GM12891 (cell line): ENCODE measurements at regions not wholly inside any gene's neighbourhood (a gene's known extent, or its start where the extent isn't known, plus 50 kb on each side); places are given as distances from the start of the nearest gene placed in this dataset.
"Not testable (repeated sequence)": the region's sequence is repeated elsewhere in the genome, so short reads cannot be mapped to it uniquely, and the experiment has no call there.

ENCODE experiments used
- DNase-seq: peaks from one replicate; pipeline ENCODE4 v3.0.0; 2011; ENCODE audit warnings: low spot score; ENCODE audit not compliant: insufficient read length
- FAIRE-seq: peaks from 2 replicates; lab custom pipeline; 2011; peaks lifted over from hg19 to GRCh38; lab: Jason Lieb, UNC
- PAX5 ChIP-seq: IDR thresholded peaks from 2 replicates; pipeline ENCODE4 v1.6.1; 2011; ENCODE audit warnings: low read length, moderate library complexity, mild to moderate bottlenecking; ENCODE audit not compliant: insufficient read depth, severe bottlenecking
- POLR2A ChIP-seq: IDR thresholded peaks from 2 replicates; pipeline ENCODE4 v1.6.1; 2011; ENCODE audit warnings: low read depth, low read length, control low read depth
- POLR2AphosphoS5 ChIP-seq: IDR thresholded peaks from 2 replicates; pipeline ENCODE4 v1.6.1; 2011; ENCODE audit warnings: low read depth, low read length, control low read depth
- POU2F2 ChIP-seq: IDR thresholded peaks from 2 replicates; pipeline ENCODE4 v1.6.1; 2011; ENCODE audit warnings: low read depth, mild to moderate bottlenecking, control low read depth, low read length, moderate library complexity
- SPI1 ChIP-seq: IDR thresholded peaks from 2 replicates; pipeline ENCODE4 v1.6.1; 2011; ENCODE audit warnings: low read depth, low read length, control low read depth
- TAF1 ChIP-seq: IDR thresholded peaks from 2 replicates; pipeline ENCODE4 v1.6.1; 2011; ENCODE audit warnings: low read depth, low read length, control low read depth

GRCh38 chr6:84882768-84883766 is 118.7 kb upstream of the TBX18 start:
- no peak for TF ChIP-seq SPI1
- no peak for TF ChIP-seq PAX5
- TF ChIP-seq POU2F2, result no peak
- no peak for TF ChIP-seq TAF1
- no peak for TF ChIP-seq POLR2A
- TF ChIP-seq POLR2AphosphoS5, result no peak
- no peak for DNase-seq

GRCh38 chr6:84879385-84879784 is 115.0 kb upstream of the TBX18 start:
- not testable (repeated sequence) for FAIRE-seq, DNase-seq

More at GRCh38 chr6:84882768-84883766, 118.7 kb upstream of the TBX18 start:
- FAIRE-seq, result no peak

GRCh38 chr6:84877515-84878210 is 113.3 kb upstream of the TBX18 start:
- FAIRE-seq (no peak), DNase-seq (no peak)
- TF ChIP-seq POLR2AphosphoS5, result no peak
- TF ChIP-seq POLR2A, result no peak
- no peak for TF ChIP-seq SPI1
- TF ChIP-seq TAF1, result no peak
- TF ChIP-seq POU2F2, result no peak
- no peak for TF ChIP-seq PAX5

- no peak for FAIRE-seq
- DNase-seq, result no peak
- TF ChIP-seq POLR2A (no peak), SPI1 (no peak), TAF1 (no peak), POU2F2 (no peak), POLR2AphosphoS5 (no peak), PAX5 (no peak)
These were observed 112.5 kb upstream of the TBX18 start for GRCh38 chr6:84876723-84877514.

GRCh38 chr6:84872996-84873723 is 108.8 kb upstream of the TBX18 start:
- FAIRE-seq, result no peak
- TF ChIP-seq POLR2AphosphoS5 (no peak), PAX5 (no peak), POU2F2 (no peak), TAF1 (no peak), SPI1 (no peak), POLR2A (no peak)
- DNase-seq, result no peak

- TF ChIP-seq POLR2A (no peak), SPI1 (no peak), POU2F2 (no peak), POLR2AphosphoS5 (no peak), TAF1 (no peak), PAX5 (no peak)
- DNase-seq (no peak), FAIRE-seq (no peak)
These were observed 107.5 kb upstream of the TBX18 start for GRCh38 chr6:84871925-84872324.

GRCh38 chr6:84870672-84871071 is 106.3 kb upstream of the TBX18 start:
- TF ChIP-seq SPI1 (no peak), PAX5 (no peak), POLR2AphosphoS5 (no peak), TAF1 (no peak), POU2F2 (no peak), POLR2A (no peak)
- no peak for FAIRE-seq
- no peak for DNase-seq

- no peak for TF ChIP-seq POU2F2
- FAIRE-seq (no peak), DNase-seq (no peak)
These were observed 103.8 kb upstream of the TBX18 start for GRCh38 chr6:84868149-84868548.

GRCh38 chr6:84867521-84867920 is 103.1 kb upstream of the TBX18 start:
- no peak for TF ChIP-seq POU2F2
- no peak for TF ChIP-seq POLR2A
- DNase-seq, result no peak
- no peak for FAIRE-seq
